HCT116 (cell line): ENCODE measurements at regions not wholly inside any gene's neighbourhood (a gene's known extent, or its start where the extent isn't known, plus 50 kb on each side); places are given as distances from the start of the nearest gene placed in this dataset.

Experiments
- ATAC-seq: fragments of 200-7000 bp; cut with Tn5 transposase; 2 replicates; pipeline ENCODE4 v1.9.1; 2020; ENCODE audit warnings: mild to moderate bottlenecking, moderate library complexity
- BruUV-seq: library from RNA; stranded (reverse); fragments of 400-500 nt; replicated peaks from 2 replicates; lab custom pipeline; 2021; lab: Mats Ljungman, UMichigan
- CTCF ChIA-PET: fragments of 300-600 bp; sonication (Branson Sonifier 250); formaldehyde crosslinking; loops from one replicate; lab custom pipeline; 2021; ENCODE audit warnings: antibody characterized with exemption; lab: Charles Lee
- POLR2A ChIA-PET: fragments of 300-600, 350-600 bp; sonication (Branson Sonifier 250); formaldehyde crosslinking; loops from one replicate; lab custom pipeline; 2021; ENCODE audit warnings: antibody characterized with exemption; lab: Charles Lee
- RAD21 ChIA-PET, 2 experiments: fragments of 300-600 bp; sonication (Branson Sonifier 250); formaldehyde crosslinking; loops; one replicate each; lab custom pipeline; 2023; ENCODE audit warnings: low total read pairs in 2 of 2; ENCODE audit not compliant: uncharacterized antibody in 2 of 2, unreplicated experiment in 2 of 2, low non-redundant PET in 1 of 2; lab: Charles Lee
- DNase-seq: peaks from one replicate; pipeline ENCODE4 v3.0.0-alpha.2; 2010; ENCODE audit warnings: low read depth, low spot score
- H2AFZ ChIP-seq: fragments of 200-600 bp; shearing (Covaris generic), sonication (generic); 2 replicates; pipeline ENCODE4 v1.6.1; 2017; ENCODE audit warnings: low read depth, mixed run types, mixed read lengths, antibody characterized with exemption, low read length; ENCODE audit not compliant: poor library complexity, severe bottlenecking
- H3K27ac ChIP-seq: 2 replicates; pipeline ENCODE4 v1.5.1; 2012; ENCODE audit warnings: low read depth, low read length
- H3K27me3 ChIP-seq: fragments of 200-600 bp; sonication (generic); 2 replicates; pipeline ENCODE4 v1.6.1; 2016; ENCODE audit warnings: mixed run types, low read length, mixed read lengths; ENCODE audit not compliant: insufficient read depth
- H3K36me3 ChIP-seq, 2 experiments: fragments of 200-500 bp in 1 of 2; fragments of 200-600 bp in 1 of 2; sonication (Bioruptor generic) in 1 of 2; sonication (generic) in 1 of 2; 2 replicates each; pipeline versions ENCODE4 v1.5.1 to v1.6.1; 2014 to 2016; ENCODE audit warnings: low read length in 2 of 2, inconsistent platforms in 1 of 2, mixed read lengths in 1 of 2, mixed run types in 1 of 2; ENCODE audit not compliant: insufficient read depth in 2 of 2, control insufficient read depth in 1 of 2
- H3K4me1 ChIP-seq, 2 experiments: fragments of 200-600 bp in 1 of 2; sonication (generic) in 1 of 2; 2 replicates each; pipeline versions ENCODE4 v1.5.1 to v1.6.1; 2012 to 2017; ENCODE audit warnings: low read length in 2 of 2, inconsistent platforms in 1 of 2, mild to moderate bottlenecking in 1 of 2, mixed read lengths in 1 of 2, mixed run types in 1 of 2, moderate library complexity in 1 of 2; ENCODE audit not compliant: insufficient read depth in 2 of 2, control insufficient read depth in 1 of 2
- H3K4me2 ChIP-seq: fragments of 200-600 bp; sonication (generic); 2 replicates; pipeline ENCODE4 v1.6.1; 2017; ENCODE audit warnings: mixed run types, low read length, mixed read lengths
- H3K4me3 ChIP-seq, 2 experiments: fragments of 200-600 bp in 1 of 2; sonication (generic) in 1 of 2; replicated peaks in 1 of 2; 2 replicates each; pipeline ENCODE4 v1.5.1; 2011 to 2016; ENCODE audit warnings: low read length in 2 of 2, control low read depth in 1 of 2, low read depth in 1 of 2, mild to moderate bottlenecking in 1 of 2, mixed read lengths in 1 of 2, mixed run types in 1 of 2
- H3K79me2 ChIP-seq: fragments of 200-600 bp; sonication (generic); 2 replicates; pipeline ENCODE4 v1.6.1; 2017; ENCODE audit warnings: mild to moderate bottlenecking, mixed run types, low read length, moderate library complexity, mixed read lengths; ENCODE audit not compliant: insufficient read depth
- H3K9ac ChIP-seq: fragments of 200-600 bp; sonication (generic); 2 replicates; pipeline ENCODE4 v1.6.1; 2016; ENCODE audit warnings: low read length, mixed read lengths
- H3K9me2 ChIP-seq: fragments of 200-600 bp; sonication (generic), shearing (Covaris generic); 2 replicates; pipeline ENCODE4 v1.6.1; 2017; ENCODE audit warnings: mixed run types, mild to moderate bottlenecking, moderate library complexity; ENCODE audit not compliant: insufficient read depth
- H3K9me3 ChIP-seq, 2 experiments: fragments of 200-500 bp in 1 of 2; fragments of 200-600 bp in 1 of 2; sonication (Bioruptor generic) in 1 of 2; sonication (generic) in 1 of 2; 2 replicates each; pipeline ENCODE4 v1.6.1; 2014 to 2017; ENCODE audit warnings: low read length in 2 of 2, mixed read lengths in 2 of 2, inconsistent platforms in 1 of 2, low read depth in 1 of 2, mild to moderate bottlenecking in 1 of 2, mixed run types in 1 of 2, moderate library complexity in 1 of 2; ENCODE audit not compliant: control insufficient read depth in 1 of 2, insufficient read depth in 1 of 2
- H4K20me1 ChIP-seq: fragments of 200-600 bp; sonication (generic), shearing (Covaris generic); 2 replicates; pipeline ENCODE4 v1.6.1; 2017; ENCODE audit warnings: mixed run types, mild to moderate bottlenecking, moderate library complexity; ENCODE audit not compliant: insufficient read depth
- CBX3 ChIP-seq: IDR thresholded peaks from 2 replicates; pipeline ENCODE4 v1.6.1; 2012; ENCODE audit warnings: low read depth
- CTCF ChIP-seq, 3 experiments: fragments of 200-600 bp in 1 of 3; sonication (generic) in 1 of 3; IDR thresholded peaks in 2 of 3; conservative IDR thresholded peaks in 1 of 3; 2 replicates each; pipeline ENCODE4 v1.5.1; 2012 to 2017; ENCODE audit warnings: low read depth in 2 of 3, low read length in 2 of 3, antibody characterized with exemption in 1 of 3, borderline replicate concordance in 1 of 3, control low read depth in 1 of 3, mild to moderate bottlenecking in 1 of 3, mixed read lengths in 1 of 3, mixed run types in 1 of 3, moderate library complexity in 1 of 3; ENCODE audit not compliant: insufficient read depth in 1 of 3
- ELF1 ChIP-seq: IDR thresholded peaks from 2 replicates; pipeline ENCODE4 v1.6.1; 2012; ENCODE audit warnings: low read depth, borderline replicate concordance
- EZH2phosphoT487 ChIP-seq: fragments of 200-600 bp; IDR thresholded peaks from 2 replicates; pipeline ENCODE4 v1.6.1; 2018; ENCODE audit warnings: antibody characterized with exemption, borderline replicate concordance
- JUND ChIP-seq: IDR thresholded peaks from 2 replicates; pipeline ENCODE4 v1.6.1; 2012
- MAX ChIP-seq: IDR thresholded peaks from 2 replicates; pipeline ENCODE4 v1.6.1; 2012
- POLR2A ChIP-seq: IDR thresholded peaks from 2 replicates; pipeline ENCODE4 v1.7.0; 2011; ENCODE audit warnings: borderline replicate concordance; ENCODE audit not compliant: insufficient read depth, insufficient read length; ENCODE audit errors: extremely low read depth
- REST ChIP-seq: IDR thresholded peaks from 2 replicates; pipeline ENCODE4 v1.6.1; 2012; ENCODE audit warnings: low read depth
- SRF ChIP-seq: IDR thresholded peaks from 2 replicates; pipeline ENCODE4 v1.6.1; 2012; ENCODE audit warnings: low read depth
- TCF7L2 ChIP-seq: IDR thresholded peaks from 2 replicates; pipeline ENCODE4 v1.7.0; 2011; ENCODE audit warnings: borderline replicate concordance, inconsistent platforms; ENCODE audit not compliant: insufficient read depth, insufficient read length; ENCODE audit errors: extremely low read depth
- YY1 ChIP-seq: IDR thresholded peaks from 2 replicates; pipeline ENCODE4 v1.6.1; 2011; ENCODE audit warnings: low read length, low read depth, moderate library complexity, mild to moderate bottlenecking; ENCODE audit not compliant: insufficient replicate concordance; ENCODE audit errors: extremely low read depth
- ZFX ChIP-seq: fragments of 450-650 bp; IDR thresholded peaks from 2 replicates; pipeline ENCODE4 v1.6.1; 2017
- ZNF274 ChIP-seq: fragments of 200-500 bp; sonication (Bioruptor generic); IDR thresholded peaks from 2 replicates; pipeline ENCODE4 v1.6.1; 2014; ENCODE audit warnings: mild to moderate bottlenecking, low read depth, low read length, inconsistent platforms
- intact Hi-C: fragments of 100-400 bp; cut with micrococcal nuclease; formaldehyde crosslinking; loops from 2 replicates; pipeline ENCODE4 v1.10.0; 2022

- no peak overlapping the region for H2AFZ ChIP-seq
- H3K9ac ChIP-seq: no peak overlapping the region
- H3K9me2 ChIP-seq: no peaks in the 10 kb centered on the region
- ChIA-PET CTCF (no interaction called here), RAD21 (no interaction called here), POLR2A (no interaction called here)
- no peaks in the 10 kb centered on the region for H3K27me3 ChIP-seq
- ATAC-seq: no peak
- H3K79me2 ChIP-seq: no peaks in the 10 kb centered on the region
- no TSS peak for BruUV-seq
- no peak overlapping the region for H3K27ac ChIP-seq
- H3K4me3 ChIP-seq: no peak overlapping the region
- no peaks in the 10 kb centered on the region; a peak in 1 of 4 replicates for H3K9me3 ChIP-seq
- TF ChIP-seq CTCF (IDR thresholded peaks at IDR 0.05 in 2 of 3, conservative IDR thresholded peaks at IDR 0.05 in 1 of 3; ENCODE audit: borderline replicate concordance in 1 of 3, insufficient read depth in 1 of 3, low read depth in 2 of 3, low read length in 2 of 3) (no peak), ZNF274 (no peak), EZH2phosphoT487 (no peak), JUND (no peak)
- no peaks in the 10 kb centered on the region for H3K4me1 ChIP-seq
- H3K4me2 ChIP-seq: no peak overlapping the region
- H4K20me1 ChIP-seq: no peaks in the 10 kb centered on the region
- intact Hi-C loops: no loop called here
- no peaks in the 10 kb centered on the region for H3K36me3 ChIP-seq
- DNase-seq: no peak
These were observed 225.9 kb downstream of the COG6 start for GRCh38 chr13:39881383-39881782.

DNA sequence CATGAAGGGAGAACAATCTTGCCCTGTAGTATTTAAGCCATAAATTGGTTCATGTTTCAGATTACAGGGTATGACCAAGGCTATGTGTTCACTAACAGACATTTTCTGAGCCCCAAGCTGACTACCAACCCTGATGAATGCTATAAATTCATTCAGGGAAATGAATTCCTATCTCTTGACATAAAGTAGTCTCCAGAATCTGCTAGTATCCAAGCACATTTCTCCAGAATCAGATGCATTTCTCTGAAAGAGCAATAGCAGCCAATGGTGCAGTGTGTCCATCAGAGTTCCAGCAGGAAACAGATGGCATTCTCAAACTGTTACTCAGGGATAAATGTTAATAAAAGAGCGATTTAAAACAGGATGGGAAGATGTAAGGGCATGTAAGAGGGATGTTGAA, 226.4 kb downstream of the COG6 start:
- Histone ChIP-seq H4K20me1 (no peaks in the 10 kb centered on the region), H3K4me2 (no peak overlapping the region), H3K36me3 (no peaks in the 10 kb centered on the region), H3K4me1 (no peaks in the 10 kb centered on the region), H3K4me3 (no peak overlapping the region), H3K9ac (no peak overlapping the region), H2AFZ (no peak overlapping the region), H3K27me3 (no peaks in the 10 kb centered on the region), H3K9me2 (no peaks in the 10 kb centered on the region), H3K27ac (no peak overlapping the region), H3K79me2 (no peaks in the 10 kb centered on the region), H3K9me3 (no peaks in the 10 kb centered on the region; a peak in 1 of 4 replicates)
- intact Hi-C loops: no loop called here
- ChIA-PET CTCF (no interaction called here), POLR2A (no interaction called here), RAD21 (no interaction called here)
- BruUV-seq: no TSS peak
- DNase-seq (no peak), ATAC-seq (no peak)
- TF ChIP-seq CTCF (IDR thresholded peaks at IDR 0.05 in 2 of 3, conservative IDR thresholded peaks at IDR 0.05 in 1 of 3; ENCODE audit: borderline replicate concordance in 1 of 3, insufficient read depth in 1 of 3, low read depth in 2 of 3, low read length in 2 of 3) (no peak), SRF (no peak), YY1 (no peak), TCF7L2 (no peak), ZFX (no peak), REST (no peak), CBX3 (no peak), ELF1 (no peak), MAX (no peak), EZH2phosphoT487 (no peak), POLR2A (no peak)
